H54 (cell line): ENCODE measurements at regions not wholly inside any gene's neighbourhood (a gene's known extent, or its start where the extent isn't known, plus 50 kb on each side); places are given as distances from the start of the nearest gene placed in this dataset.

Experiments used
- DNase-seq: peaks from one replicate; pipeline ENCODE4 v3.0.0; 2011; ENCODE audit warnings: low spot score, mixed read lengths; ENCODE audit not compliant: insufficient read length
- FAIRE-seq: peaks from 3 replicates; lab custom pipeline; 2011; peaks lifted over from hg19 to GRCh38; lab: Jason Lieb, UNC
- POLR2A ChIP-seq: IDR thresholded peaks from 2 replicates; pipeline ENCODE4 v1.6.1; 2011; ENCODE audit warnings: low read depth, mild to moderate bottlenecking, low read length

DNA sequence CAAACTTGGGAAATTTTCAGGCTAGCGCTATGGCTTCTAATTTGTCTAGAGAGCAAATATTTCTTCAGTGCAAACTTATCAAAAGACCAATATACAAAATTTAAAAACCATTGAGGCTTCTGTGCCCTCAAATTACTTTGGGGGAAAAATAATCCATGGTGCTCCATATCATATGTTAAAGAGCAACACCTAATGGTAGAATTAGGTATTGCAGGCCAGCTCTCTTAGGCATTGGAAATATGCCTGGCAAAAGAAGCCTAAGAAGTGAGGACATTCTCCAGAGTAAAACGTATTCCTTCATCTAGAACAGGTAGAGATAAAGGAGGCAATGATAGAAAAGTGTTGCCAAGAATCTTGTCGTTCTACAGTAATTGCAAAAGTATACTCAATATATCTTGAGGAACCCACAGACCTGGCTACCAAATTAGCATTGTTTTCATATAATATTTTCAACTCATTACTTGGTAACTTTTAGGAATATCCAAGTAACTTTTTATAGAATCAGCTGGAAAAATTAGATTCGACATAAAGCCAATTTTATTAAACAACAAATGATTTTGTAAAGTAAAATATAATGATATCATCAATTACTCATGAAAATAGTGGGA, 401.1 kb downstream of the BCL11A start:
- TF ChIP-seq POLR2A, result no peak
- DNase-seq, result no peak
- FAIRE-seq, result no peak

DNA sequence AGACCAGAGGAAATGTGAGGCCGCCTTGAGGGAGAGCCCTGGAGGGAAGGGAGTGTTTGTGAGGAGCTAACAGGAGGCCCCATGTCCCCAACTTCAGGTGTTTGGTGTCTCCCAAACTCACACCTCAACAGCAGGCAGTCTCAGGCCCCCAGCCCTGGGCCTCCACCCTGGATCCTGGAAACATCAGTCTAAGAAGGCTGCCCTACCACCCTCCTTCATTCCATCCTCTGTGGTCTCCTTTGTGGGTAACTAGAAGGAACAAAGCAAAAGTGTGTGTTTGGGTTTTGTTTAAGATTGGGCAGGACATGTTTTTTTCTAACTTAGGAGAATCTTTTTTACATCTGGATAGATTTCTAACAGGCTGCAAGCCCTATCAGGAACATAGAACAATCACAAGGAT, 404.3 kb downstream of the BCL11A start:
- TF ChIP-seq POLR2A, result no peak
- DNase-seq (no peak), FAIRE-seq (no peak)

GRCh38 chr2:60148716-60149115, 404.7 kb downstream of the BCL11A start:
- FAIRE-seq, result no peak
- no peak for DNase-seq
- no peak for TF ChIP-seq POLR2A

- FAIRE-seq (no peak), DNase-seq (no peak)
- TF ChIP-seq POLR2A, result no peak
Measured at GRCh38 chr2:60140185-60140584, 413.3 kb downstream of the BCL11A start.

- DNase-seq, result no peak
- no peak for FAIRE-seq
- TF ChIP-seq POLR2A, result no peak
Measured at GRCh38 chr2:60136913-60137312, 416.5 kb downstream of the BCL11A start.

GRCh38 chr2:60127191-60127590, 426.3 kb downstream of the BCL11A start:
- no peak for TF ChIP-seq POLR2A
- no peak for DNase-seq
- no peak for FAIRE-seq

DNA sequence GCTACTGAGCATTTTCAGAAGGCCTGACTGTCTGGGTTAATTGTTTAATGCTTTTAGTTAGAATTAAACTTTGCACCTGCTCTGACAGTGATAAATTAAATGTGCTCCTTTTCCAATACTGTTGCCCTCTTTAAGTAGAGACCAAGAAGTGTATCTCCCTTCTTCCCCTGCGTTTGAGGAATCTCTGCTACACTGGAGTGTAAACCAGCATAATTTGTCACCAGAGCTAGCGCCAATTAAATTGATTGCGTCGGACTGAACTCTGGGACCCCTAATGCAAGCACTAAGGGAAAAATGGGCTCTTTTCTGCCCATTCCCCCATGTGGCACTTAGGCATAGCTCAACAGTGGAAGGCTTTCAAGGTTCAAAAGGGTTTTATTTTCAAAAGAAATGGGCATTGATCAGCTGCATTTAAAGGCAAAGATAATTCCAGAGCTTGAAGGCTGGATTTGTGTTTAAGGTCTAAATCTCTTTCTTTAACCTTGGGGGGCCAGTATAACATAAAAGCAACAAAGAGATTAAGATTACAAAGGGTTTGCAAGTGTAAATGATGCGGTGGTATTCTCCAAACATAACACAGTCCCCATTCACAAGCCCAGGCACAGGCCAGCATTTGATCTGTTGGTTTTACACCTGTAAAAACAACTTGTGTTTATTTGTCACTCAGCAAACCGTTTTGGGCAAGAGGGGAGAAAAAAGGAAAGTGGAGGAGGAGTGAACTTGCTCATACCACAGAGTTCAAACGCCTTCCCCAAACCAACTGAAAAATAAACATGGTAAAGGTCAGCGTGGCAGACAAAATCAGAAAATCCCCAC, 427.6 kb downstream of the BCL11A start:
- TF ChIP-seq POLR2A, result no peak
- no peak for FAIRE-seq
- DNase-seq, result no peak

GRCh38 chr2:60119778-60120177, 433.7 kb downstream of the BCL11A start:
- no peak for TF ChIP-seq POLR2A
- FAIRE-seq, result no peak
- DNase-seq, result no peak

GRCh38 chr2:60118917-60119316, 434.5 kb downstream of the BCL11A start:
- no peak for FAIRE-seq

DNA sequence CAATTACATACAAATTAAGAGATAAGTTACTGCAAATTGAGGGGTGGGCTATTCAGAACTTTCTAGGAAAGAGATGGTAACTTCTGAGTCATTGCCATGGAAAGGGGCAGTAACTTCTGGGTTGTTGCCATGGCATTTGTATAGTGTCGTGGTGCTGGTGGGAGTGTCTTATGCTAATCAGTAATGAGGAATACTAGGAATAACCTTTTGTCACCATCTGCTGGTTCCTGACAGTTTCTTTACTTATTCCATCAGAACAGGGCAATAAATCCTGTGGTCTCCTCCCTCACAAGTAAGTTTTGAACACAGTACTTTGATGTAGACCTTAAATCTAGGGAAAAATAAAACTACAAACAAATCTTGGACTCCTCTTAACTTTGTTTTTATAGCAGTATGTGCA, 435.4 kb downstream of the BCL11A start:
- FAIRE-seq (no peak), DNase-seq (no peak)
- no peak for TF ChIP-seq POLR2A

More at GRCh38 chr2:60118917-60119316, 434.5 kb downstream of the BCL11A start:
- TF ChIP-seq POLR2A, result no peak
- DNase-seq, result no peak

DNA sequence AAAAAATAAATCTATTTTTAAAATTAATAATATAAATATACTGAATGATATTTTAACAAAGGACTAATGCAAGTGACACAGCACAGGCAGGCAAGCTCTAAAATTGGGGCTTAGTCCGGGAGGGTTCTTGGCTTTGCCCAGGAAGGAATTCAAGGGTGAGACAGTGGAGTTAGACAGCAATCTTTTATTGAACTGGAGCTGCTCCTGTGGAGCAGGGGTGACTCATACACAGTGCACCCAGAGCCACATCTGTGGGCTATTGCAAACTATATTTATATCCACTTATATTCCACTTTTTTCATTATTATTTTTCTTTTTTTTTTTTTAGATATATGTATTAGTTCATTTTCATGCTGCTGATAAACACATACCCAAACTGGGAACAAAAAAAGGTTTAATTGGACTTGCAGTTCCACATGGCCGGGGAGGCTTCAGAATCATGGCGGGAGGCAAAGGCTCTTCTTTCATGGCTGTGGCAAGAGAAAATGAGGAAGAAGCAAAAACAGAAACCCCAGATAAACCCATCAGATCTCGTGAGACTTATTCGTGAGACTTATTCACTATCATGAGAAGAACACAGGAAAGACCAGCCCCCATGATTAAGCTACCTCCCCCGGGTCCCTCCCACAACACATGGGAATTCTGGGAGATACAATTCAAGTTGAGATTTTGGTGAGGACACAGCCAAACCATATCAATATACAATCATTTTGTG, 437.1 kb downstream of the BCL11A start:
- DNase-seq (no peak), FAIRE-seq (no peak)
- TF ChIP-seq POLR2A, result no peak

- FAIRE-seq (no peak), DNase-seq (no peak)
- TF ChIP-seq POLR2A, result no peak
Measured at GRCh38 chr2:60109744-60110143, 443.7 kb downstream of the BCL11A start.

DNA sequence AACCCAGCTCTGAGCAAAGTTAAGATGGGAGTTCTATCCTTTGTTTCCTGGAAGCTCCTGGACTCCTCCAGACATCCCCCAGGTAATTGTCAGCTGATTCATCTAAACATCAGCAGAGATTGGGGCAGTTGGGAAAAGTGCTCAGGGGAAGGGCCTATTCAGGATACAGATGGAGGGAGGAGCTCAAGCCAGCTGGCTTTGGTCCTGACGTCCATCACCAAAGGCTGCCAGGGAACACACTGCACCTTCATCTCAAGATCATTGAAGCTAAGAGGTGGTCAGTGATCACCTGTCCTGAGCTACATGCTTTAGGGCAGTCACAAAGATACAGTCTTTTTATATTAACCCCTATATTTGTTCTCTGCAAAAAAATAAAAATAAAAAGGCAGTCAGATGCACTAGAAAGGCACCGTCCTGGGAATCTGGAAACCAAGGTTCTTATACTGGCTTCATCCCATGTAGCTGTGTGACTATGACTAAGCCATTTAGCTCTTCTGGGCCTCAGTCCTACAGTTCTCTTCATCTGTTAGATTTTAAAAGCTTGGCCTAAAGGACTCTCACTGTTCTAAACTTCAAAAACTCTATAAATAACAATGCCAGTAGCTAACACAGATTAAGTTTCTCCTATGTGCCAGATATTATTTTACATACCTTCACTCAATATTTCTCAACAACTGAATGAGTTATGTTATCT, 446.5 kb downstream of the BCL11A start:
- no peak for TF ChIP-seq POLR2A
- DNase-seq (no peak), FAIRE-seq (no peak)

DNA sequence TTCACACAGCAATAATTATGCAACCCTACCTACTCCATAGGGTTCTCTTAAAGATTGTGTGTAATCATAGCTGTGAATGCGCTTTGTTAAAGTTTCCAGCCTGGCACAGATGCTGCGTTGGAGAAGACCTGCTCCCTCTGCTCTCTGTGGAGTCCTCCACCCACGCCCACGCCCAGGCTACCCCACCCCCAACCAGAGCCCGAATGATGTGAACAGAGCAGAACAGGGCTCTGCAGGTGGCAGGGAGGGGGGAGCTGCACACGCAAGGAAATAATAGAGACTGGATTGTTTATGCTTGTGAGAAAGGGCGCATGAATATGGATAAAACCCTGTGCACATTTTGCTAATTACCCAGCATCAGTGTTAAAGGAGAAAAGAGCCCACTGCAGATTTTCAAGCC, 447.5 kb downstream of the BCL11A start:
- no peak for FAIRE-seq
- DNase-seq, result no peak
- TF ChIP-seq POLR2A, result no peak
